Fibroblast of peridontal ligament (primary cell): ENCODE measurements at regions not wholly inside any gene's neighbourhood (a gene's known extent, or its start where the extent isn't known, plus 50 kb on each side); places are given as distances from the start of the nearest gene placed in this dataset.
"Not testable (repeated sequence)": the region's sequence is repeated elsewhere in the genome, so short reads cannot be mapped to it uniquely, and the experiment has no call there.

Experiments
- DNase-seq: peaks from one replicate; pipeline ENCODE4 v3.0.0-alpha.2; 2010; ENCODE audit errors: extremely low read depth

DNA sequence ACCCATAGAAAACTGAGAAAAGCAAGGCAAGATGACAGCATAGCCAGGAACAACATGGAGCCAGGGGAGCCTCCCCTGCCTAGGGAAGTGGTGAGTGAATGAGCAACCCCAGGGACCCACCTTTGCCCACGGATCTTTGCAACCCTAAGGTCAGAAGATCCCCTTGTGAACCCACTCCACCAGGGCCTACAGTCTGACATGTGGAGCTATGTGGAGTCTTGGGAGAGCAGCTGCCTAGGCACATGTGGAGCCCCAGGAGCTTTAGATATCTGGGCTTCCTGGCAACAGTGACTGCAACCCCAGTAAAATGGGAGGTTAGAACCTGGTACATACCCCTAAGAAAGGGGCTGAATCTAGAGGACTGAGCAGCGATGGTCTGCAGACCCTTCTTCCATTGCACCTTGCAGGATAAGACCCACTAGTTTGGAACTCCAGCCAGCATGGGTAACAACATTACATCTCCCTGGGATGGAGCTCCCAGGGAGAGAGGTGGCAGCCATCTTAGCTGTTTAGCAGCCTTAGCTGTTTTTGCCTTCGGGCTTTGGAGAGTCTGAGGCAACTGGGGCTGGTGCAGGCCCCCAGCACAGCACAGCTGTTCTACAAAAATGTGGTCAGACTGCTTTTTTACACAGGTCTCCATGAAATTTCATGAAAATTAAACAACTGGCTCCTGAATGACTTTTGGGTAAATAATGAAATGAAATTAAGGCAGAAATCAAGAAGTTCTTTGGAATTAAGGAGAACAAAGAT, 104.7 kb upstream of the TRIM2 start:
- no peak for DNase-seq

DNA sequence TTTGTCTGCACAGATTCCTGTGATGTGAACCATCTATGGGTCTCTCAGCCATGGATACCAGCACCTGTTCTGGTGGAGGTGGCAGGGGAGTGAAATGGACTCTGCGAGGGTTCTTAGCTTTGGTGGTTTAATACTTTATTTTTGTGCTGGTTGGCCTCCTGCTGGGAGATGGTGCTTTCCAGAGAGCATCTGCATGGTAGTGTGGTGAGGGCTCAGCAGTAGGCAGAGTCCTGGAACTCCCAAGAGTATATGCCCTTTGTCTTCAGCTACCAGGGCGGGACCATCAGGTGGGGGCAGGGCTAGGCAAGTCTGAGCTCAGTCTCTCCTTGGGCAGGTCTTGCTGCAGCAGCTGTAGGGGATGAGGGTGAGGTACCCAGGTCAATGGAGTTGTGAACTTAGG, 97.5 kb upstream of the TRIM2 start:
- DNase-seq: not testable (repeated sequence)

- no peak for DNase-seq
These were observed 97.0 kb upstream of the TRIM2 start for GRCh38 chr4:153107246-153107645.

DNA sequence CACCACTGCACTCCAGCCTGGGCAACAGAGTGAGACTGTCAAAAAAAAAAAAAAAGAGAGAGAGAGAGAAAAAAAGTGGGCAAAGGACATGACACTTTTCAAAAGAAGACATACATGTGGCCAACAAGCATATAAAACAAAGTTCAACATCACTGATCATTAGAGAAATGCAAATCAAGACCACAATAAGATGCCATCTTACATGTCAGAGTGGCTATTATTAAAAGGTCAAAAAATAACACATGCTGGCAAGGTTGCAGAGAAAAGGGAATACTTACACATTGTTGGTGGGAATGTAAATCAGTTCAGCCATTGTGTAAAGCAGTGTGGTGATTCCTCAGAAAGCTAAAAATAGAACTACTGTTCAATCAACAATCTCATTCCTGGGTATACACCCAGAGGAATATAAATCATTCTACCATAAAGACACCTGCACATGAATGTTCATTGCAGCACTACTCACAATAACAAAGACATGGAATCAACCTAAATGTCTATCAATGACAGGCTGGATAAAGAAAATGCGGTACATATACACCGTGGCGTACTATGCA, 94.9 kb upstream of the TRIM2 start:
- DNase-seq: no peak

- no peak for DNase-seq
These were observed 93.5 kb upstream of the TRIM2 start for GRCh38 chr4:153110739-153111138.

GRCh38 chr4:153111426-153112040, 92.7 kb upstream of the TRIM2 start:
- no peak for DNase-seq

DNA sequence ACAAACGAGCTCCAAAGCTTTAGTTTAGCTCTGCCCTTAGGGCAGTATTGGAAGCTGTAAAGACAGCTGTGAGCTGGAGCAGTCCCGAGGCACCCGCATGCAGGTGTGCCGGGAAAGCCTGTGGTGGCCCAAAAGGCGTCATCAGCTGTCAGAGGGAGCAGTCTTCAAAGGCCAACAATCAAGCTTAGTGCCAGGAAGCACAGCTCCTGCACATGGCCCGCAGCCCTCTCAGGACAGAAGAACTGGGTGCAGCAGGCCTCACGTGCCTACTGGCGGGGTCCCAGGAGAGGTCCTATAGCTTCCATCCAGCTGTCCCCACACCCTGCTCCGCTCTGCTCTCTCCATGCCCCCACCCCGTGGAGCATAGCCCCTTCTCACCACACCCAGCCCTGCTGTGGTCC, 92.2 kb upstream of the TRIM2 start:
- DNase-seq: no peak

GRCh38 chr4:153113061-153113837, 91.0 kb upstream of the TRIM2 start:
- peak; percentile 59 for DNase-seq

GRCh38 chr4:153113838-153114105, 90.5 kb upstream of the TRIM2 start:
- no peak for DNase-seq

DNA sequence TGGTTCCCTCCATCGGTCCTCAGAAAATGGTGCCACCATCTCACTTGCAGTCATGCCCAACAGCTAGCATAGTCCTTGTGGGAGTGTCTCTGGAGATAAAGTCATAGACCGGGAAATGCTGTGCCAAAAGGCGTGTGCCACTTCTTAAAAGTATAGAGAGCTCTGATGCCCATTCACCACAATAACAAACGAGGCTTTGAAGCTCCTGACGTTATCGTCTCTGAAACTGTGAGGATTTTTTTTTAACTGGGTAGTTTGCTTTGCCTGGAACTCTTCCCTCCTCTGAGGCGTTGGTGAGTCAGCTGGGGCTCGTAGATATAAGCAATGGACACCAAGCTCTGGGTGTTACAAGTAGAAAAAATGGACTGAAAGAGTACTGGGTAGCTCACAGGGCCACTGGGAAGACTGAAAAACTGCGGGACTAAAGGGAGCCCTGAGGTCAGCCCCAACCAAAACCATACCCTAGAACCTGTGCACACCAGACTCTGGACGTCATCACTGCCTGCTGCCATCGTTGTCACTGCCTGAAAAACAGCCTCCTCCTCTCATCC, 89.4 kb upstream of the TRIM2 start:
- DNase-seq: peak; percentile 57

GRCh38 chr4:153115322-153116290, 88.6 kb upstream of the TRIM2 start:
- peak; percentile 50 for DNase-seq

- DNase-seq: no peak
These were observed 88.0 kb upstream of the TRIM2 start for GRCh38 chr4:153116291-153116680.

DNA sequence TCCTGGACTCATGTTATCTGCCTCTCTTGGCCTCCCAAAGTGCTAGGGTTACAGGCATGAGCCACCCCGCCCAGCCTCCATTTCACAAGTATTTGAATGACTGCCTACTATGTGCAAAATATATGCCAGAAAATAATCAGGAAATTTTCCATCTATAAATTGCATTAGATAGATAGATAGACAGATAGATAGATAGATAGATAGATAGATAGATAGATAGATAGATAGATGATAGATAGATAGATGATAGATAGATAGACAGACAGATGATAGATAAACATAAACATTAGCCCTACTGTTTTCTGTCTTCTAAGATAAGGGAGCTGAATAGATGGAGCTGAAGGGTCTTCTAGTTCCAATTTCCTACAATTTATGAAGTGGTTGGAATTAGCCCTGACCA, 87.4 kb upstream of the TRIM2 start:
- no peak for DNase-seq

- DNase-seq: no peak
These were observed 86.7 kb upstream of the TRIM2 start for GRCh38 chr4:153117554-153117953.

- DNase-seq: no peak
These were observed 84.6 kb upstream of the TRIM2 start for GRCh38 chr4:153119626-153120025.

- no peak for DNase-seq
These were observed 84.0 kb upstream of the TRIM2 start for GRCh38 chr4:153120235-153120634.

DNA sequence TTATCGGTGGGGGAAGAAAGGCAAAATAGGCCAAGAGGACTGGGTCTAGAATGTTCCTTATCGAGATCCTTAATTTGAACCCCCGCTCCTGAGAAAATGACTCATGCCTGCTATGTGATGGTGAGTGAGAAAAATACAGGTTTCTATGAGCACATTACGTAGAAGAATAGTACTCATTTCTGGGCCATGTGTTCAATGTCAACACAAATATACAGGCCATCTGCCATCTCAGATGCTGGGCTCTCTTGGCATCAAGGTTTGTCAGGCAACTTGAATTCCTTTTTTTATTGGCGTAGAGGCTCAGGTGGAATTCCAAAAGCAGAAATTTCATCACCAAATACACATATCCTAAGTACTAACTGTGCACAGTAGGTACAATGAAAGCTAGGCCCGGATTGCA, 81.4 kb upstream of the TRIM2 start:
- no peak for DNase-seq

GRCh38 chr4:153126137-153126536, 78.1 kb upstream of the TRIM2 start:
- peak; percentile 17 for DNase-seq

DNA sequence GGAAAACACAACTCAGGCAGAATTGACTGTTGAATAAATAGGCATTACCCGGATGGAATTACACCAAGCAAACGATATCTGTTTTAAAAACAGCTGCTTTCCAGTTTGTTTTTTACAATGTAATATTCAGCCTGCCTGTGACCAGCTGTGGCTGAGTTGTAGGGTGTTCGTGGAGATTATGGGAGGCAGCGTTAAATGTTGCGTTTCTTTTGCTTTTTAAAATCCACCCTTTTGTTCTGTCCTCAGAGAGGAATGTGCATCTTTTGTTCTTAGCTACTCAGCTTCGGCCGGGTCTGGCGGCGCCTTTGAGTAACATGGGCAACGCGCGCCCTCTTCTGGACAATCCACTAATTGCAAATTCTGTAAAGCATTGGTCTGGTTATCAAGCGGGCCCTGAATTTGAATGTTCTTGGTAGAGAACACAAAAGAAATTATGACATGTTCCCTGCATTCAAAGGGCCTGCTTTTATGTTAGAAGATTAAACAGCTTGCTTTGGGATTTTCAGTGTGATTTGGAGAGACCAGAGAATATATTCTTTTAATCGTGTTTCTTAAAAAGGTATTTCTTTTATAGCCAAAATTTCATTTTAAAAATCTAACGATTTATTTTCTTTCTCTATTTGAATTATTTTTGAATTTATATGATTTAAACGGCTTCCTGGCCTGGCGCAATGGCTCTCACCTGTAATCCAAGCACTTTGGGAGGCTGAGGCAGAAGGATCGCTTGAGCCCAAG, 76.3 kb upstream of the TRIM2 start:
- DNase-seq: peak; percentile 91

- DNase-seq: no peak
These were observed 72.6 kb upstream of the TRIM2 start for GRCh38 chr4:153131596-153131995.

DNA sequence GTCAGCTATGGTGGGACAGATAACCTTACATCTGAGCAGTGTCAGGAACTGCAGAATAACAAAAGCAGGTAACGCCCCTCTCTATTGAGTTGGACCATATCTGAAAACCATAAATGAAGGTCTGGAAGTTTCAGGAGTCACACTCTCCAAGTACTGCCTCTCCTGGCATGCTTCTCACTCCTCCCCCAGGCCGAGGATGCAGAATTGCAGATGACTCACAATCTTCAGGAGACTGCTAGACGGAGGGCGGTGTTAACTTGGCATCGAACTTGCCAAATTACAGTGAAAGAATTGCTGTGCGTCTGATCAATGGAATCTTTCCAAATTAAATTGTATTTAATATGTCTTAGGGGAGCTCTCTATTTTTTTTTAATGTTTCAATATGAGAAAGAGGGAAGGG, 67.1 kb upstream of the TRIM2 start:
- DNase-seq: peak; percentile 88
